ENCODE measurements at regions not wholly inside any gene's neighbourhood (a gene's known extent, or its start where the extent isn't known, plus 50 kb on each side); places are given as distances from the start of the nearest gene placed in this dataset.
"Not testable (repeated sequence)": the region's sequence is repeated elsewhere in the genome, so short reads cannot be mapped to it uniquely, and the experiment has no call there.

DNA sequence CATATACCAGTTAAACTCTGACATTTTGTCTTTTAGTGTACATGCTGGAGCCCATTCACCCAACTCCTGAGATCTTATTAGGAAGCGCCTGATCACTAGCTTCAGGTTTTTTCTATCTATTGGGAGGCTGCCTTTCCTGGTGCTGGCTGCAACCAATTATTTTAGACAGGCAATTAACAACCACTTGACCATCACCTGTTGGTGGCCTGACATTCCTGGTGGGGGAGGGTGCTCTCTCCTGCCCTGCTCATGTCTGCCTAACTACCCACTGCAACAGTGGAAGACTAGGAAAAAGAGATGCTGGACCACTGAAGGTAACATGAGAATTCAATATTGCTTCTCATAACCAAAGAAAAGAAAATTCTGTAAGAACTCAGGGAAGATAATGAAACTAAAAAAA lies 190.3 kb upstream of the GRM3 start:
- H3K4me3 ChIP-seq (ENCODE audit: low read depth, low read length), result no peak overlapping the region
- H3K36me3 ChIP-seq (replicated peaks), result no peaks in the 10 kb centered on the region
- no peak overlapping the region for H3K27ac ChIP-seq
- DNase-seq, result no peak
- no peaks in the 10 kb centered on the region for H3K27me3 ChIP-seq (replicated peaks)
- in situ Hi-C loops (cut with HindIII; ENCODE audit: low pct_ligation_motif_present, low sequenced_read_pairs), result no loop called here
- TF ChIP-seq, protein P1, sequence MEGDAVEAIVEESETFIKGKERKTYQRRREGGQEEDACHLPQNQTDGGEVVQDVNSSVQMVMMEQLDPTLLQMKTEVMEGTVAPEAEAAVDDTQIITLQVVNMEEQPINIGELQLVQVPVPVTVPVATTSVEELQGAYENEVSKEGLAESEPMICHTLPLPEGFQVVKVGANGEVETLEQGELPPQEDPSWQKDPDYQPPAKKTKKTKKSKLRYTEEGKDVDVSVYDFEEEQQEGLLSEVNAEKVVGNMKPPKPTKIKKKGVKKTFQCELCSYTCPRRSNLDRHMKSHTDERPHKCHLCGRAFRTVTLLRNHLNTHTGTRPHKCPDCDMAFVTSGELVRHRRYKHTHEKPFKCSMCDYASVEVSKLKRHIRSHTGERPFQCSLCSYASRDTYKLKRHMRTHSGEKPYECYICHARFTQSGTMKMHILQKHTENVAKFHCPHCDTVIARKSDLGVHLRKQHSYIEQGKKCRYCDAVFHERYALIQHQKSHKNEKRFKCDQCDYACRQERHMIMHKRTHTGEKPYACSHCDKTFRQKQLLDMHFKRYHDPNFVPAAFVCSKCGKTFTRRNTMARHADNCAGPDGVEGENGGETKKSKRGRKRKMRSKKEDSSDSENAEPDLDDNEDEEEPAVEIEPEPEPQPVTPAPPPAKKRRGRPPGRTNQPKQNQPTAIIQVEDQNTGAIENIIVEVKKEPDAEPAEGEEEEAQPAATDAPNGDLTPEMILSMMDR (IDR thresholded peaks at IDR 0.05; ENCODE audit: low read depth, low read length, missing control alignments), result no peak

DNA sequence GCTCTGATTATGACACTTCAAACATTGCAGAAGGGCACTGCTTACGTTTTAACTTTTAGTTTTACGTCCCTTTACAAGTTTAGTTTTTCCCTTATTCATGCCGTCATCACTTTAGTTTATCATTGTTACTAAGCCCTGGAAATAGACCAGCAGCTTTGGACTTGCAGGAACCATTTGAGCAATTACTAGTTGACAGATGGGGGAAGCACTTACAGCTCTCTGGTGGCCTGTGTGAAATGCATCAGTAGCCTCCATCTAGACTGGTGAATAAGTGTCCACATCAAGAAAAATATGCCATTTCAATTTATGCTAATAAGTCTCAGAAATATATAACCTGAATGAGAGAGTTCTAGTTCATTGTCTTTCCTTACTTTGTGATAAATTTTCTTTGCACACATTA lies 194.9 kb upstream of the GRM3 start:
- TF ChIP-seq, protein P1 (IDR thresholded peaks at IDR 0.05; ENCODE audit: low read depth, low read length, missing control alignments), result no peak
- in situ Hi-C loops (cut with HindIII; ENCODE audit: low pct_ligation_motif_present, low sequenced_read_pairs), result no loop called here
- Histone ChIP-seq H3K36me3 (replicated peaks) (no peaks in the 10 kb centered on the region), H3K4me3 (ENCODE audit: low read depth, low read length) (no peak overlapping the region), H3K27ac (no peak overlapping the region), H3K27me3 (replicated peaks) (no peaks in the 10 kb centered on the region)
- DNase-seq, result no peak

DNA sequence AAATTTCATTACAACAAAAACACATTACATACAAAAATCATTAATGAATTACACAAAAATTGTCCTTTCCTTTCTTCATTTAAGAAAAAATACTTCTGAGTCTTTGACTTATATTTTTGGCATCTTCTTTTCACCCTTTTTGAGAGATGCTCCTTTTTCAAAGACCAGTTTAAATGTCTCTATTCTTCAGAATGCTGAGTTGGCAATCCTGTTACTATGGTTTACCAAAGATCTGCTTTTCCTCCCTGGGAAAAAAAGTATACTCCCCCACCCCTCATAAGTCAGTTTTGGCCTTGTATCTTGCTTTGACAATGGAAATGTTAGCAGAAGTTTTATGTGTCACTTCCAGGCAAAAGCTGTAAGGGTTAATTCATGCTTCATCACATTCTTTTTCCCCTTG lies 198.4 kb upstream of the GRM3 start:
- H3K4me3 ChIP-seq (ENCODE audit: low read depth, low read length), result no peak overlapping the region
- TF ChIP-seq, protein P1 (IDR thresholded peaks at IDR 0.05; ENCODE audit: low read depth, low read length, missing control alignments), result no peak
- no peak overlapping the region for H3K27ac ChIP-seq
- H3K27me3 ChIP-seq (replicated peaks), result no peaks in the 10 kb centered on the region
- DNase-seq, result no peak
- in situ Hi-C loops (cut with HindIII; ENCODE audit: low pct_ligation_motif_present, low sequenced_read_pairs), result no loop called here
- no peaks in the 10 kb centered on the region for H3K36me3 ChIP-seq (replicated peaks)

DNA sequence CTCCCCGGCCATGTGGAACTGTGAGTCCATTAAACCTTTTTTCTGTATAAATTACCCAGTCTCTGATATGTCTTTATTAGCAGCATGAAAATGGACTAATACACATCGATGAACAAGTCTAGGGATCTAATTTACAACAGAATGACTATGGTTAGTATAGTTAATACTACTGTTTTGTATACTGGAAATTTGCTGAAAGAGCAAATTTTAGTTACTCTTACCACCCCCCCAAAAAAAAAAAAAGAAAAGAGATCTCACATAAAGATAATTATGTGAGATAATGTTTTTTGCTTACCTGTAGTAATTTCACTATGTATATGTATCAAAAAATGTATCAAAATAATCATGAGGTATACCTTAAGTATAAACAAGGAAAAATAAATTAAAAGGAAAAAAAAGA lies 199.5 kb upstream of the GRM3 start:
- Histone ChIP-seq H3K4me3 (ENCODE audit: low read depth, low read length) (no peak overlapping the region), H3K27me3 (replicated peaks) (no peaks in the 10 kb centered on the region), H3K27ac (no peak overlapping the region), H3K36me3 (replicated peaks) (no peaks in the 10 kb centered on the region)
- DNase-seq, result no peak
- in situ Hi-C loops (cut with HindIII; ENCODE audit: low pct_ligation_motif_present, low sequenced_read_pairs), result no loop called here
- TF ChIP-seq, protein P1 (IDR thresholded peaks at IDR 0.05; ENCODE audit: low read depth, low read length, missing control alignments), result no peak

DNA sequence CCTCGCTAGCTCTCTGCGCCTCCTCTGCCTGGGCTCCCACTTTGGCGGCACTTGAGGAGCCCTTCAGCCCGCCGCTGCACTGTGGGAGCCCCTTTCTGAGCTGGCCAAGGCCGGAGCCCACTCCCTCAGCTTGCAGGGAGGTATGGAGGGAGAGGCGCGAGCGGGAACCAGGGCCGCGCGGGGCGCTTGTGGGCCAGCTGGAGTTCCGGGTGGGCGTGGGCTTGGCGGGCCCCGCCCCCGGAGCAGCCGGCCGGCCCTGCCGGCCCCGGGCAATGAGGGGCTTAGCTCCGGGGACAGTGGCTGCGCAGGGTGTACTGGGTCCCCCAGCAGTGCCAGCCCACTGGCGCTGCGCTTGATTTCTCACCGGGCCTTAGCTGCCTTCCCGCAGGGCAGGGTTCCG lies 203.3 kb upstream of the GRM3 start:
- DNase-seq; H3K27ac ChIP-seq; H3K36me3 ChIP-seq (replicated peaks); H3K4me3 ChIP-seq (ENCODE audit: low read depth, low read length); H3K27me3 ChIP-seq (replicated peaks); in situ Hi-C loops (cut with HindIII; ENCODE audit: low pct_ligation_motif_present, low sequenced_read_pairs): not testable (repeated sequence)

DNA sequence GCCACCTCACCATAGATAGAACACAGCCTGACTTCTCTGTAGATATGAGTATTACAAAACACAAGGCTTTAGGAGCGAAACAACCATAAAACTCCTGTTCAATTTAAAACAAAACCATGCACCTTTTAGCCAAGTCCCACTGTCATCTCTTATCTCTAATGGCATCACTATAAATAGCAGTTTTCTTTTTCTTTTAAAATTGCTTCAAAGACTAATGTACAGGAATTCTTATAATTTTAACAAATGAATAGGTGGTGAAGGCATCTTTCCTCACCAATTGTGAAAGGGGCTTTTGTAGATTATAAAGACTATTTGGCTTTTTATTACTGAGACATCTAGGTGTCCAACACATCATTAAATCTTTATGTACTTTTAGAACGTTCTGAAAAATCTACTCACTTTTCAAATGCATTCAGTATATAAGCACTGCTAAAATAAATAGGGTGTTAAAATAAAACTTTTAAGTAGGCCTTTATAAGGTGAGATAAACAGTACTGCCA lies 205.7 kb upstream of the GRM3 start:
- in situ Hi-C loops (cut with HindIII; ENCODE audit: low pct_ligation_motif_present, low sequenced_read_pairs), result no loop called here
- Histone ChIP-seq H3K4me3 (ENCODE audit: low read depth, low read length) (no peak overlapping the region), H3K27me3 (replicated peaks) (no peaks in the 10 kb centered on the region), H3K36me3 (replicated peaks) (no peaks in the 10 kb centered on the region), H3K27ac (no peak overlapping the region)
- no peak for DNase-seq
- TF ChIP-seq, protein P1 (IDR thresholded peaks at IDR 0.05; ENCODE audit: low read depth, low read length, missing control alignments), result no peak
